ENCODE measurements at regions not wholly inside any gene's neighbourhood (a gene's known extent, or its start where the extent isn't known, plus 50 kb on each side); places are given as distances from the start of the nearest gene placed in this dataset.

GRCh38 chr15:97091093-97091492 is 760.6 kb downstream of the NR2F2 start:
- no peaks in the 10 kb centered on the region for H3K4me1 ChIP-seq (ENCODE audit: control insufficient read depth, insufficient read depth, low read length)
- no peaks in the 10 kb centered on the region for H3K27me3 ChIP-seq (ENCODE audit: control insufficient read depth, insufficient read depth, low read length)
- H3K27ac ChIP-seq (ENCODE audit: low read length): no peak overlapping the region
- no peak overlapping the region for H3K4me3 ChIP-seq (ENCODE audit: low read length)
- WGBS (ENCODE audit: insufficient coverage, low lambda C conversion rate): 100% methylated on average over 1 of the region's 1 CpG
- H3K9me3 ChIP-seq (ENCODE audit: control insufficient read depth, low read depth, low read length): no peaks in the 10 kb centered on the region
- no peak for DNase-seq
- no peaks in the 10 kb centered on the region for H3K36me3 ChIP-seq (ENCODE audit: control insufficient read depth, insufficient read depth, low read length)

- no peaks in the 10 kb centered on the region for H3K36me3 ChIP-seq (ENCODE audit: control insufficient read depth, insufficient read depth, low read length)
- H3K27ac ChIP-seq (ENCODE audit: low read length): no peak overlapping the region
- H3K4me3 ChIP-seq (ENCODE audit: low read length): no peak overlapping the region
- H3K27me3 ChIP-seq (ENCODE audit: control insufficient read depth, insufficient read depth, low read length): no peaks in the 10 kb centered on the region
- H3K9me3 ChIP-seq (ENCODE audit: control insufficient read depth, low read depth, low read length): no peaks in the 10 kb centered on the region
- 40% methylated on average over 1 of the region's 2 CpGs for WGBS (ENCODE audit: insufficient coverage, low lambda C conversion rate)
- no peak for DNase-seq
- no peaks in the 10 kb centered on the region for H3K4me1 ChIP-seq (ENCODE audit: control insufficient read depth, insufficient read depth, low read length)
Measured at GRCh38 chr15:97092656-97093055, 762.2 kb downstream of the NR2F2 start.

- no peaks in the 10 kb centered on the region for H3K4me1 ChIP-seq (ENCODE audit: control insufficient read depth, insufficient read depth, low read length)
- WGBS (ENCODE audit: insufficient coverage, low lambda C conversion rate): 83% methylated on average over 1 of the region's 2 CpGs
- no peak overlapping the region for H3K4me3 ChIP-seq (ENCODE audit: low read length)
- H3K27ac ChIP-seq (ENCODE audit: low read length): no peak overlapping the region
- no peaks in the 10 kb centered on the region for H3K36me3 ChIP-seq (ENCODE audit: control insufficient read depth, insufficient read depth, low read length)
- H3K9me3 ChIP-seq (ENCODE audit: control insufficient read depth, low read depth, low read length): no peaks in the 10 kb centered on the region
- DNase-seq: no peak
- H3K27me3 ChIP-seq (ENCODE audit: control insufficient read depth, insufficient read depth, low read length): no peaks in the 10 kb centered on the region
Measured at GRCh38 chr15:97096303-97096835, 765.9 kb downstream of the NR2F2 start.

- DNase-seq: no peak
- WGBS (ENCODE audit: insufficient coverage, low lambda C conversion rate): no CpG with 5 or more reads among the region's 1 CpG
- H3K27ac ChIP-seq (ENCODE audit: low read length): no peak overlapping the region
- no peaks in the 10 kb centered on the region for H3K9me3 ChIP-seq (ENCODE audit: control insufficient read depth, low read depth, low read length)
- no peaks in the 10 kb centered on the region for H3K4me1 ChIP-seq (ENCODE audit: control insufficient read depth, insufficient read depth, low read length)
- H3K4me3 ChIP-seq (ENCODE audit: low read length): no peak overlapping the region
- no peaks in the 10 kb centered on the region for H3K36me3 ChIP-seq (ENCODE audit: control insufficient read depth, insufficient read depth, low read length)
- H3K27me3 ChIP-seq (ENCODE audit: control insufficient read depth, insufficient read depth, low read length): no peaks in the 10 kb centered on the region
Measured at GRCh38 chr15:97099040-97099439, 768.5 kb downstream of the NR2F2 start.

GRCh38 chr15:97101572-97101971 is 771.1 kb downstream of the NR2F2 start:
- H3K4me3 ChIP-seq (ENCODE audit: low read length): no peak overlapping the region
- no peaks in the 10 kb centered on the region for H3K27me3 ChIP-seq (ENCODE audit: control insufficient read depth, insufficient read depth, low read length)
- H3K4me1 ChIP-seq (ENCODE audit: control insufficient read depth, insufficient read depth, low read length): no peaks in the 10 kb centered on the region
- no peaks in the 10 kb centered on the region for H3K9me3 ChIP-seq (ENCODE audit: control insufficient read depth, low read depth, low read length)
- no peaks in the 10 kb centered on the region for H3K36me3 ChIP-seq (ENCODE audit: control insufficient read depth, insufficient read depth, low read length)
- H3K27ac ChIP-seq (ENCODE audit: low read length): no peak overlapping the region
- no peak for DNase-seq

GRCh38 chr15:97114900-97115760 is 784.6 kb downstream of the NR2F2 start:
- no peak overlapping the region for H3K4me3 ChIP-seq (ENCODE audit: low read length)
- WGBS (ENCODE audit: insufficient coverage, low lambda C conversion rate): 80% methylated on average over 1 of the region's 9 CpGs
- no peaks in the 10 kb centered on the region for H3K4me1 ChIP-seq (ENCODE audit: control insufficient read depth, insufficient read depth, low read length)
- H3K9me3 ChIP-seq (ENCODE audit: control insufficient read depth, low read depth, low read length): no peaks in the 10 kb centered on the region
- H3K27ac ChIP-seq (ENCODE audit: low read length): no peak overlapping the region
- H3K36me3 ChIP-seq (ENCODE audit: control insufficient read depth, insufficient read depth, low read length): no peaks in the 10 kb centered on the region
- DNase-seq: no peak
- H3K27me3 ChIP-seq (ENCODE audit: control insufficient read depth, insufficient read depth, low read length): no peaks in the 10 kb centered on the region

GRCh38 chr15:97115761-97116070 is 785.2 kb downstream of the NR2F2 start:
- WGBS (ENCODE audit: insufficient coverage, low lambda C conversion rate): no CpG with 5 or more reads among the region's 3 CpGs
- no peak for DNase-seq
- Histone ChIP-seq H3K36me3 (ENCODE audit: control insufficient read depth, insufficient read depth, low read length) (no peaks in the 10 kb centered on the region), H3K4me3 (ENCODE audit: low read length) (no peak overlapping the region), H3K9me3 (ENCODE audit: control insufficient read depth, low read depth, low read length) (no peaks in the 10 kb centered on the region), H3K27ac (ENCODE audit: low read length) (no peak overlapping the region), H3K4me1 (ENCODE audit: control insufficient read depth, insufficient read depth, low read length) (no peaks in the 10 kb centered on the region), H3K27me3 (ENCODE audit: control insufficient read depth, insufficient read depth, low read length) (no peaks in the 10 kb centered on the region)

- H3K9me3 ChIP-seq (ENCODE audit: control insufficient read depth, low read depth, low read length): no peaks in the 10 kb centered on the region
- H3K27me3 ChIP-seq (ENCODE audit: control insufficient read depth, insufficient read depth, low read length): no peaks in the 10 kb centered on the region
- no peak overlapping the region for H3K4me3 ChIP-seq (ENCODE audit: low read length)
- H3K36me3 ChIP-seq (ENCODE audit: control insufficient read depth, insufficient read depth, low read length): no peaks in the 10 kb centered on the region
- no peaks in the 10 kb centered on the region for H3K4me1 ChIP-seq (ENCODE audit: control insufficient read depth, insufficient read depth, low read length)
- H3K27ac ChIP-seq (ENCODE audit: low read length): no peak overlapping the region
- WGBS (ENCODE audit: insufficient coverage, low lambda C conversion rate): 86% methylated on average over 2 of the region's 4 CpGs
- no peak for DNase-seq
Measured at GRCh38 chr15:97124790-97125189, 794.3 kb downstream of the NR2F2 start.

- Histone ChIP-seq H3K27ac (ENCODE audit: low read length) (no peak overlapping the region), H3K9me3 (ENCODE audit: control insufficient read depth, low read depth, low read length) (no peaks in the 10 kb centered on the region), H3K4me3 (ENCODE audit: low read length) (no peak overlapping the region), H3K36me3 (ENCODE audit: control insufficient read depth, insufficient read depth, low read length) (no peaks in the 10 kb centered on the region), H3K27me3 (ENCODE audit: control insufficient read depth, insufficient read depth, low read length) (no peaks in the 10 kb centered on the region), H3K4me1 (ENCODE audit: control insufficient read depth, insufficient read depth, low read length) (no peaks in the 10 kb centered on the region)
- no CpG with 5 or more reads among the region's 4 CpGs for WGBS (ENCODE audit: insufficient coverage, low lambda C conversion rate)
- no peak for DNase-seq
Measured at GRCh38 chr15:97126553-97127233, 796.2 kb downstream of the NR2F2 start.

GRCh38 chr15:97129674-97130073 is 799.2 kb downstream of the NR2F2 start:
- Histone ChIP-seq H3K27me3 (ENCODE audit: control insufficient read depth, insufficient read depth, low read length) (no peaks in the 10 kb centered on the region), H3K36me3 (ENCODE audit: control insufficient read depth, insufficient read depth, low read length) (no peaks in the 10 kb centered on the region), H3K27ac (ENCODE audit: low read length) (no peak overlapping the region), H3K4me1 (ENCODE audit: control insufficient read depth, insufficient read depth, low read length) (no peaks in the 10 kb centered on the region), H3K4me3 (ENCODE audit: low read length) (no peak overlapping the region), H3K9me3 (ENCODE audit: control insufficient read depth, low read depth, low read length) (no peaks in the 10 kb centered on the region)
- no CpG with 5 or more reads among the region's 4 CpGs for WGBS (ENCODE audit: insufficient coverage, low lambda C conversion rate)
- no peak for DNase-seq

Data from large intestine (tissue), 3 donors.